HG03521 (cell line): ENCODE measurements at regions not wholly inside any gene's neighbourhood (a gene's known extent, or its start where the extent isn't known, plus 50 kb on each side); places are given as distances from the start of the nearest gene placed in this dataset.

Source experiments
- ATAC-seq: cut with Tn5 transposase; IDR thresholded peaks from one replicate; pipeline ENCODE4 v1.9.1; 2021; ENCODE audit warnings: mild to moderate bottlenecking, moderate library complexity; ENCODE audit not compliant: unreplicated experiment

GRCh38 chr4:1512738-1513660 is 106.8 kb upstream of the NKX1-1 start:
- ATAC-seq: no peak

GRCh38 chr4:1512051-1512737 is 106.0 kb upstream of the NKX1-1 start:
- no peak for ATAC-seq

GRCh38 chr4:1511441-1512041 is 105.3 kb upstream of the NKX1-1 start:
- ATAC-seq: no peak

- no peak for ATAC-seq
These were observed 104.7 kb upstream of the NKX1-1 start for GRCh38 chr4:1510931-1511330.

- ATAC-seq: no peak
These were observed 103.1 kb upstream of the NKX1-1 start for GRCh38 chr4:1509366-1509765.

GRCh38 chr4:1508161-1509160 is 102.2 kb upstream of the NKX1-1 start:
- no peak for ATAC-seq

- ATAC-seq: no peak
These were observed 100.9 kb upstream of the NKX1-1 start for GRCh38 chr4:1506956-1507721.

GRCh38 chr4:1505511-1506460 is 99.5 kb upstream of the NKX1-1 start:
- no peak for ATAC-seq

- no peak for ATAC-seq
These were observed 98.6 kb upstream of the NKX1-1 start for GRCh38 chr4:1504595-1505500.

GRCh38 chr4:1503583-1504471 is 97.6 kb upstream of the NKX1-1 start:
- ATAC-seq: no peak

GRCh38 chr4:1502976-1503375 is 96.7 kb upstream of the NKX1-1 start:
- no peak for ATAC-seq

- no peak for ATAC-seq
These were observed 96.3 kb upstream of the NKX1-1 start for GRCh38 chr4:1502501-1502886.

GRCh38 chr4:1501754-1502500 is 95.7 kb upstream of the NKX1-1 start:
- no peak for ATAC-seq

GRCh38 chr4:1500966-1501753 is 94.9 kb upstream of the NKX1-1 start:
- no peak for ATAC-seq
